GM12872 (cell line): ENCODE measurements at regions not wholly inside any gene's neighbourhood (a gene's known extent, or its start where the extent isn't known, plus 50 kb on each side); places are given as distances from the start of the nearest gene placed in this dataset.

Experiments used
- TF ChIP-seq, protein P1 (sequence below): IDR thresholded peaks from 3 replicates; pipeline ENCODE4 v1.5.1; 2011; ENCODE audit warnings: low read depth, mild to moderate bottlenecking, low read length, moderate library complexity; ENCODE audit not compliant: insufficient read depth

DNA sequence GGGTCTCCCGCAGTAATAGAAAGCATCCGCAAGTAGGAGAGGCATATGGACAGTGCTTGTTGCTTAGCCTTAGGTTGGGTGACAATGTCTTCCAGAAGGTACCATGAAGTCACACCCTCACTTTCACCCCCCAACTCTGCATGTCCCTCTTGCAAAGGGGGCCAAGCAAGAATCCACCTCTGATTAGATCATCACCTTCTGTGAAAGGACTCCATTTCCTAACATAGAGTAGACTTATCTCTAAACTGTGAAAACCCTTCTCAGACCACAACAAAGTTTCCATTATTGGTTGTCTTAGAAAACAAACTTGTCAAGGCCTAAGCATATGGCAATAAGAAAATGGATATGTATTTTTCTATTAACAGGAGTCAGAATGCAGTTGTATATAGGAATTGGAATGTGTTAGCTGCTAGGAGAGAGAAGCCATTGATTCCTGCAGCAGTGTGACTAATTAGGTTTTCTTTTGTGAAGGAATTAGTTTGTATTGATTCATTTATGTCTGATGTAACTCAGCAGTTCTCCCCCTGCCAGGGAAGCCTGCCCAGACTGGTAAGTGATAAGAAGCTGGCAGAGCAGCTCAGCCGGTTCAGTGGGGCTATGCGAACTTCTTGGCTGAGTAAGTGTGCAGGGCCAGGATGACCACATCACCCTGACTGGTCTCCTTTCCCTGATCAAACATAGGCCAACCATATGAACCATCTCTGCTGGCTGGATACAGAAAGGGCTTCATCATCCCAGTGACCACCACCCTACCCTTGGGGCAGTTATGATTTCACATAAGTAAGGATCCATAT, 107.3 kb upstream of the CCDC196 start:
- TF ChIP-seq, protein P1, sequence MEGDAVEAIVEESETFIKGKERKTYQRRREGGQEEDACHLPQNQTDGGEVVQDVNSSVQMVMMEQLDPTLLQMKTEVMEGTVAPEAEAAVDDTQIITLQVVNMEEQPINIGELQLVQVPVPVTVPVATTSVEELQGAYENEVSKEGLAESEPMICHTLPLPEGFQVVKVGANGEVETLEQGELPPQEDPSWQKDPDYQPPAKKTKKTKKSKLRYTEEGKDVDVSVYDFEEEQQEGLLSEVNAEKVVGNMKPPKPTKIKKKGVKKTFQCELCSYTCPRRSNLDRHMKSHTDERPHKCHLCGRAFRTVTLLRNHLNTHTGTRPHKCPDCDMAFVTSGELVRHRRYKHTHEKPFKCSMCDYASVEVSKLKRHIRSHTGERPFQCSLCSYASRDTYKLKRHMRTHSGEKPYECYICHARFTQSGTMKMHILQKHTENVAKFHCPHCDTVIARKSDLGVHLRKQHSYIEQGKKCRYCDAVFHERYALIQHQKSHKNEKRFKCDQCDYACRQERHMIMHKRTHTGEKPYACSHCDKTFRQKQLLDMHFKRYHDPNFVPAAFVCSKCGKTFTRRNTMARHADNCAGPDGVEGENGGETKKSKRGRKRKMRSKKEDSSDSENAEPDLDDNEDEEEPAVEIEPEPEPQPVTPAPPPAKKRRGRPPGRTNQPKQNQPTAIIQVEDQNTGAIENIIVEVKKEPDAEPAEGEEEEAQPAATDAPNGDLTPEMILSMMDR: no peak

DNA sequence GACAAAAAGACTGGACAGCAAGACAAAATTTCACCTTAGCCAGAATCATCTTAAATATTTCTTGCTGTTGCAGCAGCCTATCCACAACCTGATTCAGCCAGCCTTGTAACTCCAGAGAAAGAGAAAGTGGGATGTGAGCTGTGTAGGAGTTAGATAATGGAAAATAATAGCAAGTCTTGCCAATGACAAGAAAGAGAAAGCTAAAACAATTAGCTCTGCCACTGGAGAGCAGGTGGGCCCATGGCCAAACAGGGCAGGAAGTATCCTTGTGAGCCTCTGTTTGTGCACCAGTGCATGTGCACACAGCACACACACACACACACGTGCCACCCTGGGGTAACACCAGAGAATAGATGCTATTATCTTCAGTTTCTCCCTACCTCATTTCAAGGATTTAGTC, 106.0 kb upstream of the CCDC196 start:
- TF ChIP-seq, protein P1: no peak

DNA sequence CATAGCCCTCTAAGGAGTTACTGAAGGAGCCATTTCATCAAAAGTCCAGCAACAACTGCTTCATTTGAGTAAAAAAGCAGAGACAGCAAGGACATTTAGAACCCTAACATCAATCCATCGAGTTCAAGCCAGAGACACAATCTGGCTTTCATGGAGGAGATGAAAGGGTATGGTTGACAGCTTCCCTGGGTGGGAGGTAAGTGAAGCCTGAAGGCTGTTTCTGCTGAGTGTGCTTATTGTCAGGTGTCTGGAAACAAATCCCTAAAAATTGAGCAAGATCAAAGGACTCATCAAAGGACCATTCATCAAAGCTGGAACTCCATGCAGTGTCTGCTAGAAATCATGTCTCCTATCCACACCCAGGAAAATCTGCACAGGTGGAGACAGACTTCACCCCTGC, 104.4 kb upstream of the CCDC196 start:
- TF ChIP-seq, protein P1: no peak

DNA sequence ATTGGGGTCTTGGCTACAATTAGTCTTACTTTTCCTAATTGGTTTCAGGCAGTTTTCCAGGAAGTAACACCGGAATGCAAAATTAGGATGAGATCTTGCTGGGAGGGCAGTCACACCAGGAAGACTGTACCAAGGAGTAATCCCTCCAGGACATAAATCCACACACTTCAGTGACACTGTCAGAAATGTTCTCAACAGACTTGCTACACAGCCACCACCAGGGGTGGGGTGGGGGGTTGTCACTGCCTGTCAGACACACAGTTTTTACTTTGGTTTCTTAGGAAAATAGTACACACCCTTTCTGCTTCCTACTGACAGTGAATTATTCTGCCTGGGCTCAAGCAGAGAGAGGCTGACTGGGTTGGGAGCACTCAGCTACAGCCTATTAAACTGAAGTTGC, 102.9 kb upstream of the CCDC196 start:
- TF ChIP-seq, protein P1: no peak

DNA sequence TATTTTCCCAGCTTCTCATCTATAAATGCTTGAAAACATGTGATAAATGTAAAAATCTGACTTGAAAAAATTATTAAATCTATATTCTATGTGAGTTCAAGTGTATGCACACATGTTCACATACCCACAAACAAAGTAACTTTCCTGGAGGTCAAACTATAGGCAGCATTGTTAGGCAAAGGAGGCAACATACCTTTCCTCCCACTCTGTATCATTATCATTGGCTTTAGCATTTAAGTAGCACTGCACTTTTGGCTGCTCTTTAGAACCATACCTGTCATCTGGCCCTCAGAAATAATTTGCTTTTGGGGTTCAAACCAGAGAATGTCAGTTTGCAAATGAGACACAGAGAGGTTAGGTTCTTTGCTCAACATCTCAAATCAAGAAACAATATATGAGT, 102.4 kb upstream of the CCDC196 start:
- TF ChIP-seq, protein P1: no peak

DNA sequence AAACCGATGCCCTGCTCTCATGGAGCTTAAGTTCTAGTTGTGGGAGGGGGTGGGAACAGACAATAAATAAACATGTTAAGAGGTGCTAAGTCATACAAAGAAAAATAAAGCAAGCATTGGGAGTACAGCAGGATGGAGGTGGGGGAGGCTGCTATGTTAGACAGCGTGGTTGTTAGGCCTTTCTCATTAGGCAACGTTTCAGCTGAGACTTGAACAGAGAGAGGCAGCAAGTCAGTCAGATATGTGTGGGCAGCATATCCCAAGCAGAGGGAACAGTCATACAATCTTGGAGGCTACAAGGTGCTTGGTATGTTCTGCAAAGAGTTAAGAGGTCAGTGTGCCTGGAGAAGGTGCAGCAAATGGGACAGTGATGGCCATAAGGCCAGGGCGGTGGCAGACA, 97.7 kb upstream of the CCDC196 start:
- TF ChIP-seq, protein P1: no peak

DNA sequence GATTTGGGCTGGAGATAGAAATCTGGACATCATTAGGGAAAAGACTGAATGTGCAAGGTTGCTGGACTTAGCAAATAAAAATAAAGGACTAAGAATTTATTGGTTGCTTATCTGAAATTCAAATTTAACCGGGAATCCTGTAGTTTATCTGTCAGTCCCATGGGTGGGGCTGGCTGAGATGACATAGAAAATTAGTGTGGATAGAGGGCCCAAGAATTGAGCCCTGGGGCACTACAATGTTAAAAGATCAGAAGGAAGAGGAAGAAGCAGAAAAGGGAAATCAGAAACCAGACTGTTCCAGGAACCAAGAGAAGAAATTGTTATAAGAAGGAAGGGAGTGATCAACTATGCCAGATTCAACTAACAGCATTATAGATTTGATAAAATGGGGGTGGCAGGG, 96.7 kb upstream of the CCDC196 start:
- TF ChIP-seq, protein P1: no peak
